Tibial artery (tissue), 4 donors: ENCODE measurements at regions not wholly inside any gene's neighbourhood (a gene's known extent, or its start where the extent isn't known, plus 50 kb on each side); places are given as distances from the start of the nearest gene placed in this dataset.

Experiments used
- DNase-seq, 2 donors: peaks; one replicate each; pipeline ENCODE4 v3.0.0-alpha.2; 2019
- H3K27ac ChIP-seq, 2 donors: fragments of 200-600 bp; sonication (generic) in 1 of 2; 1 replicate in 1 of 2; 2 replicates in 1 of 2; pipeline ENCODE4 v1.5.1; 2018 to 2019; ENCODE audit warnings: mild to moderate bottlenecking in 1 of 2
- H3K27me3 ChIP-seq, 2 donors: fragments of 200-600 bp; sonication (generic) in 1 of 2; one replicate each; pipeline versions ENCODE4 v1.5.1 to v1.6.0; 2016 to 2019
- H3K36me3 ChIP-seq, 3 donors: fragments of 200-600 bp; sonication (generic) in 2 of 3; one replicate each; pipeline ENCODE4 v1.5.1; 2016 to 2019; ENCODE audit warnings: mild to moderate bottlenecking in 2 of 3
- H3K4me1 ChIP-seq, 4 donors: fragments of 200-600 bp; sonication (generic) in 2 of 4; 1 replicate in 3 of 4; 2 replicates in 1 of 4; pipeline ENCODE4 v1.5.1; 2016 to 2019
- H3K4me3 ChIP-seq, 2 donors: fragments of 200-600 bp; sonication (generic) in 1 of 2; 1 replicate in 1 of 2; 2 replicates in 1 of 2; pipeline ENCODE4 v1.5.1; 2018 to 2019; ENCODE audit warnings: mild to moderate bottlenecking in 2 of 2
- H3K9me3 ChIP-seq, 3 donors: fragments of 200-600 bp; sonication (generic) in 1 of 3; one replicate each; pipeline ENCODE4 v1.5.1; 2016 to 2019
- intact Hi-C: fragments of 100-400 bp; cut with DNase I; formaldehyde crosslinking; loops from one replicate; pipeline ENCODE4 v1.15.0; 2023; ENCODE audit warnings: low total_unique reads
- TF ChIP-seq, protein P1 (sequence below), 2 experiments: fragments of 200-600 bp in 1 of 2; fragments of 450-650 bp in 1 of 2; IDR thresholded peaks; one replicate each; pipeline ENCODE4 v1.5.1; 2017 to 2019; ENCODE audit warnings: antibody characterized with exemption in 2 of 2, mild to moderate bottlenecking in 1 of 2, moderate library complexity in 1 of 2

DNA sequence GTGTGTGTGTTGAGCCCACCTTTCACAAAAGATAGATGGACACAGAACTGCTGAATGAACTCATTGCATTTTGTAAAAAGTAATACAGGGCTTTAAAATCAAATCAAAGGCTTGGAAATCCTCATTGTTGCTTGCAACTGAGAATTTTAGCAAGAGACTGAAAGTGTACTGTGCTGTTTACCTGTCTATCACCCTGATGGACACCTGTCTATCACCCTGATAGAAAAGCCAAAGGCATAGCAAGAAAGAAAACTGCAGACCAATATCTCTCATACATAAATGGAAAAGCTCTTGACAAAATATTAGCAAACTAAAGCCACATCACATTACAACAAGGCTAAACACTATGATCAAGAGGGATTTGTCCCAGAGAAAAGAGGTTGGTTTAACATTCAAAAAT, 107.5 kb upstream of the TMEM18 start:
- Histone ChIP-seq H3K4me1 (no peaks in the 10 kb centered on the region), H3K27me3 (peaks cover 0 to 4% of the 10 kb centered on the region in 2 donors), H3K4me3 (no peak overlapping the region), H3K36me3 (no peaks in the 10 kb centered on the region), H3K27ac (no peak overlapping the region), H3K9me3 (no peaks in the 10 kb centered on the region)
- TF ChIP-seq, protein P1, sequence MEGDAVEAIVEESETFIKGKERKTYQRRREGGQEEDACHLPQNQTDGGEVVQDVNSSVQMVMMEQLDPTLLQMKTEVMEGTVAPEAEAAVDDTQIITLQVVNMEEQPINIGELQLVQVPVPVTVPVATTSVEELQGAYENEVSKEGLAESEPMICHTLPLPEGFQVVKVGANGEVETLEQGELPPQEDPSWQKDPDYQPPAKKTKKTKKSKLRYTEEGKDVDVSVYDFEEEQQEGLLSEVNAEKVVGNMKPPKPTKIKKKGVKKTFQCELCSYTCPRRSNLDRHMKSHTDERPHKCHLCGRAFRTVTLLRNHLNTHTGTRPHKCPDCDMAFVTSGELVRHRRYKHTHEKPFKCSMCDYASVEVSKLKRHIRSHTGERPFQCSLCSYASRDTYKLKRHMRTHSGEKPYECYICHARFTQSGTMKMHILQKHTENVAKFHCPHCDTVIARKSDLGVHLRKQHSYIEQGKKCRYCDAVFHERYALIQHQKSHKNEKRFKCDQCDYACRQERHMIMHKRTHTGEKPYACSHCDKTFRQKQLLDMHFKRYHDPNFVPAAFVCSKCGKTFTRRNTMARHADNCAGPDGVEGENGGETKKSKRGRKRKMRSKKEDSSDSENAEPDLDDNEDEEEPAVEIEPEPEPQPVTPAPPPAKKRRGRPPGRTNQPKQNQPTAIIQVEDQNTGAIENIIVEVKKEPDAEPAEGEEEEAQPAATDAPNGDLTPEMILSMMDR (IDR thresholded peaks at IDR 0.05) = no peak
- intact Hi-C loops = no loop called here
- DNase-seq = no peak

DNA sequence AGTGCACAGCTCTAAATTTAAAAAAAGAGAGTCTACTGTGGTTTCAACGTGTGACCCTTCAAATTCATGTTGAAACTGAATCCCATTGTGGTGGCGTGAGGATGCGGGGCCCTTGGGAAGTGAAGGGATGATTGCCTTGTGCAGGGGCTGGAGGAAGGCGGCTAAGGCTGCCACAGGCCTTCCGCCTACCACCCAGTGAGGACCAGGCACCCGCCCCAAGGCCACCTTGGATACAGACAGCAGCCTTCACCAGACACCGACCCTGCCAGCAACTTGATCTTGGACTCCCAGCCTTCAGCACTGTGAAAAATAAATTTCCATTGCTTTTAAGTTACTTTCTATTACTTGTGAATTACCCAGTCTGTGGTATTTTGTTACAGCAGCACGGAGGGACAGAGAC, 103.4 kb upstream of the TMEM18 start:
- H3K27ac ChIP-seq = no peak overlapping the region
- H3K27me3 ChIP-seq = peaks cover 0 to 8% of the 10 kb centered on the region in 2 donors
- no peaks in the 10 kb centered on the region for H3K4me1 ChIP-seq
- no peak for DNase-seq
- no peak overlapping the region for H3K4me3 ChIP-seq
- TF ChIP-seq, protein P1 (IDR thresholded peaks at IDR 0.05) = no peak
- H3K36me3 ChIP-seq = no peaks in the 10 kb centered on the region
- no peaks in the 10 kb centered on the region for H3K9me3 ChIP-seq
- intact Hi-C loops = no loop called here

DNA sequence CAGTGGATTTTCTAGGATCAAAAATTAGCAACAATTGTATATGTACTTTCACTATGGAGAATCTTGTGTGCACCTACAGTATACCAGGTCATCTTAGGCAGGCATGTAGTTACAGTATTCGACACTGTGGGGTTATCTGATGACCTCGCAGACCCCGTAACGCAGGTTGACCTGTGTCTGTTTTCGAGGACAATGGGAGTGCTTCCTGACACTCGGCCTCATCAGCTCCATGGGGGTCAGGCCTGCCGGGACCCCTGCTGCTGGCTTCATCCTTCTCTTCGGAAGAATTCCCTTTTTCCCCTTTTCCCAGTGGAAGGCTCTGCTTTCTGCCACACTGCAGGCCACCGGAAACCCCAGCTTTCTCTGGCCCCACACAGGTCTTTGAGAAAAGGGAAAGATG, 102.8 kb upstream of the TMEM18 start:
- no peaks in the 10 kb centered on the region for H3K9me3 ChIP-seq
- H3K4me1 ChIP-seq = no peaks in the 10 kb centered on the region
- DNase-seq = no peak
- no peak overlapping the region for H3K27ac ChIP-seq
- TF ChIP-seq, protein P1 (IDR thresholded peaks at IDR 0.05) = no peak
- no peak overlapping the region for H3K4me3 ChIP-seq
- no peaks in the 10 kb centered on the region for H3K36me3 ChIP-seq
- intact Hi-C loops = no loop called here
- peaks cover 0 to 8% of the 10 kb centered on the region in 2 donors for H3K27me3 ChIP-seq

DNA sequence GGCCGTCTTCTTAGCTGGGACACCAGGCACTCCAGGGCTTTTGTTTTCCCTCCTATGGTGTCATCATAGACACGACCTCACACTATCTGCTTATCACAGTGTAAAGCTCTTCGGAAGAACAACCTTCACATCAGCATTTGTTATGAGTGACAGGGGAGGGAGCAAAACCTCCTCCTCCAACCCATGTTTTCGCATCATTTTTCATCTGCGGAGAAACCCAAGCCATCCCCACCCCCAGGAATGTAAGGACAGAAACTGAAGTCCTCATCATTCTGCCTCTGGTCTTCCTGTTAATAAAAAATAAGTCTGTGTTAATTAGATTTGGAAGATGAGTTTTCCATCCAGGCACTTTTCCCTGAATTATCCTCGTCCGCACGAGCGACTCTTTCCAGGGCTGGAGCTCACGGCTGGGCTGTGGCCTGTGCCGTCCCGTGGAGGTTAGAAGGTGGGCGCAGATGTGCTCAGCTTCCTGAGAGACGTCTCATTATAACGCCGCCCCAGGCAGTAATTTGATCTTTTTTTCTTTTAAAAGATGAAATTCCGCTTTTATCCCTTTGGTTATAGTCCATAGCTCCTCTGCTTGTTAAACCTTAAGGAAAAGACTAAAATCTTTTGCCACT, 101.6 kb upstream of the TMEM18 start:
- Histone ChIP-seq H3K27ac (no peak overlapping the region), H3K9me3 (no peaks in the 10 kb centered on the region), H3K27me3 (peaks cover 0 to 8% of the 10 kb centered on the region in 2 donors), H3K4me3 (no peak overlapping the region), H3K36me3 (no peaks in the 10 kb centered on the region), H3K4me1 (no peaks in the 10 kb centered on the region)
- DNase-seq = no peak
- TF ChIP-seq, protein P1 (IDR thresholded peaks at IDR 0.05) = no peak
- intact Hi-C loops = no loop called here

DNA sequence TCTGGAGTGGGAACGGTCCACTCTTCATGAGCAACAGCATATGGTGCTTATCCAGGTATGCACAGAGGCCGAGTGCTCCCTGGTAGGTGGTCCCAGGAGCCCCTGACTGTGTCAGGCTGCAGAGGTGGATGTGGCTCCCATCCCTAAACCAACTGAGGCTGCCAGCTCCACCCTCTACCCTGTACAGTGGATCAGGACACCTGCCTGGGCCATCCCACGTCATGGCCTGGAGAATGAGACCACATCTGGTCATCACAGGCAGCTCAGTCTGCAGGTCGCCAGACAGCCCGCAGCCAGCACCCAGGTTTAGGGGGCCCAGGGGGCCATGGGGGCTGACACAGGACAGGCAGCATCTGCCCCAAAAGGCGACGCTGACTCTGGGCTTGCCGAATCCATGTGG, 100.3 kb upstream of the TMEM18 start:
- Histone ChIP-seq H3K36me3 (no peaks in the 10 kb centered on the region), H3K27ac (no peak overlapping the region), H3K4me1 (no peaks in the 10 kb centered on the region), H3K9me3 (no peaks in the 10 kb centered on the region), H3K4me3 (no peak overlapping the region), H3K27me3 (peaks cover 0 to 8% of the 10 kb centered on the region in 2 donors)
- intact Hi-C loops = no loop called here
- TF ChIP-seq, protein P1 (IDR thresholded peaks at IDR 0.05) = no peak
- DNase-seq = no peak

DNA sequence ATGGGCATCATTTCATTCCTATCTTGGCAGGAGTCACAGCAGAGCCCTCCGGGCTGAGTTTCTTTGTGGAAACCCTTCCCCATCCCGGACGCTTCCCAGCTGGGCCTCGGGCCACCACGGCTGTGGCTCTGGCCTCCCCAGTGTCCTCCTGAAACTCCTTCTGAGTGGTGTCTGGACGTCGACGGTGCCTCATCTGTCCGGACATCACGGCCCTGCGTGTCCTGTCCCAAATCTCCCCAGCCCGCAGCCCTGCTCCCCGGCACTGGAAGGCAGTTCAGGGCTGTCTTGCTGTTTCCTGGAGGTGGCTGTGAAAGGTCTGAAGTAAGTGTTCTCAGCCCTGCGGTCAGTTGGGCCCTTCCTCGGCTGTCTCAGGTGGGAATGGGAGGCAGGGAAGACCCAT, 99.8 kb upstream of the TMEM18 start:
- H3K36me3 ChIP-seq = no peaks in the 10 kb centered on the region
- no peak overlapping the region for H3K4me3 ChIP-seq
- intact Hi-C loops = no loop called here
- peaks cover 0 to 8% of the 10 kb centered on the region in 2 donors for H3K27me3 ChIP-seq
- no peaks in the 10 kb centered on the region for H3K4me1 ChIP-seq
- no peak for DNase-seq
- TF ChIP-seq, protein P1 (IDR thresholded peaks at IDR 0.05) = no peak
- no peaks in the 10 kb centered on the region for H3K9me3 ChIP-seq
- no peak overlapping the region for H3K27ac ChIP-seq
